K562 (cell line): ENCODE measurements at regions not wholly inside any gene's neighbourhood (a gene's known extent, or its start where the extent isn't known, plus 50 kb on each side); places are given as distances from the start of the nearest gene placed in this dataset.

Experiments used
- CEBPG ChIP-seq, 3 experiments: fragments of 200-800 bp in 1 of 3; sonication (Bioruptor generic) in 1 of 3; sonication (generic) in 1 of 3; formaldehyde crosslinking in 1 of 3; IDR thresholded peaks in 2 of 3; conservative IDR thresholded peaks in 1 of 3; 2 replicates each; pipeline versions ENCODE4 v1.6.1 to v1.8.0; 2016 to 2022; ENCODE audit warnings: missing compliant biosample characterization in 2 of 3, missing genetic modification characterization in 2 of 3, mild to moderate bottlenecking in 1 of 3, missing genetic modification reagents in 1 of 3
- GMEB1 ChIP-seq: fragments of 250-450 bp; sonication (Bioruptor Pico); IDR thresholded peaks from 2 replicates; pipeline ENCODE4 v1.4.0; 2020; ENCODE audit warnings: mild to moderate bottlenecking
- IRF9 ChIP-seq: fragments of 450-650 bp; IDR thresholded peaks from 2 replicates; pipeline ENCODE4 v1.6.1; 2016; ENCODE audit warnings: missing biosample characterization, missing genetic modification characterization
- MBD1 ChIP-seq: fragments of 250-450 bp; sonication (Bioruptor Pico); IDR thresholded peaks from 2 replicates; pipeline ENCODE4 v1.8.0; 2022; ENCODE audit warnings: inconsistent platforms
- TAF15 ChIP-seq: fragments of 200-400 bp; formaldehyde crosslinking; IDR thresholded peaks from 2 replicates; pipeline ENCODE4 v1.6.1; 2017; ENCODE audit warnings: mild to moderate bottlenecking, low read depth, low read length, moderate library complexity
- TRIM28 ChIP-seq: fragments of 450-650 bp; IDR thresholded peaks from 2 replicates; pipeline ENCODE4 v1.6.1; 2017
- ZBTB49 ChIP-seq: sonication (generic); formaldehyde crosslinking; IDR thresholded peaks from 2 replicates; pipeline ENCODE4 v1.8.0; 2022; ENCODE audit warnings: missing genetic modification reagents, mild to moderate bottlenecking, borderline replicate concordance

- no peak for TF ChIP-seq MBD1 (CRISPR knock-in tag)
- TF ChIP-seq ZBTB49 (CRISPR knock-in tag), result no peak
- 0 out of 2 replicates have a peak, but pooled peaks have one; percentile 15 for TF ChIP-seq IRF9 (tag)
- 0 out of 2 replicates have a peak, but pooled peaks have one; percentile 11 for TF ChIP-seq GMEB1 (CRISPR knock-in tag)
- no peak for TF ChIP-seq TAF15
- no peak for TF ChIP-seq TRIM28
- no peak for TF ChIP-seq CEBPG (CRISPR knock-in tag; IDR thresholded peaks at IDR 0.05)
- peak in 1 of 2 experiments; percentile 39; a peak in 2 of 4 replicates for TF ChIP-seq CEBPG (tag; conservative IDR thresholded peaks at IDR 0.05 in 1 of 2, IDR thresholded peaks at IDR 0.05 in 1 of 2)
These were observed 83.4 kb upstream of the RNU6-1 start (continued) for GRCh38 chr15:67922971-67923945.
